GM13977 (cell line): ENCODE measurements at regions not wholly inside any gene's neighbourhood (a gene's known extent, or its start where the extent isn't known, plus 50 kb on each side); places are given as distances from the start of the nearest gene placed in this dataset.

Experiments used
- DNase-seq: peaks from one replicate; pipeline ENCODE4 v3.0.0; 2012; ENCODE audit warnings: low spot score
- CTCF ChIP-seq: IDR thresholded peaks from 2 replicates; pipeline ENCODE4 v1.5.1; 2012; ENCODE audit warnings: mild to moderate bottlenecking, control low read depth; ENCODE audit not compliant: insufficient read depth; ENCODE audit errors: extremely low read depth, missing control alignments
- in situ Hi-C: fragments of 300-500 bp; cut with MboI; formaldehyde crosslinking; loops from one replicate; pipeline ENCODE4 v1.12.0; 2022; ENCODE audit warnings: low sequenced_read_pairs, low pct_unique_long_range_greater_than_20kb, mixed read lengths, inconsistent platforms; ENCODE audit not compliant: unreplicated experiment

DNA sequence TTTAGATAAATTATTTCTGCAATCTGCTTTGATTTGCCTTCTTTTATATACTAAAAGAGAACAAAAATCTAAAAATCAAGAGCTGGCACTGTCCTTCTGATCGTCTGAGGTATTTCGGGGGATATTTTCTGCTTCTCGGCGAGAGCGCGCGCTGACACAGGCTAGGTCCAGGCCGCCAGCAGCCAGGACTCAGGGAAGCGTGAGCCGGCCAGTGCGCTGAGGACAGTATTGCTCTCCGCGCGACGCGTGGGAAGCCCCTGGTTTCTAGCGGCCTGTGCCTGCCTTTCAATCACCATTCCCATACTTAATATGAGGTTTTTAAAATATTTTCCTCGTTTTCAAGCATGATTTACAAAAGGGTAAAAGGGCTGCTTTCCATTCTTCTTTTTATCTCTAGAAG is 307.3 kb upstream of the IRX1 start:
- in situ Hi-C loops = no loop called here
- no peak for TF ChIP-seq CTCF
- DNase-seq = no peak

DNA sequence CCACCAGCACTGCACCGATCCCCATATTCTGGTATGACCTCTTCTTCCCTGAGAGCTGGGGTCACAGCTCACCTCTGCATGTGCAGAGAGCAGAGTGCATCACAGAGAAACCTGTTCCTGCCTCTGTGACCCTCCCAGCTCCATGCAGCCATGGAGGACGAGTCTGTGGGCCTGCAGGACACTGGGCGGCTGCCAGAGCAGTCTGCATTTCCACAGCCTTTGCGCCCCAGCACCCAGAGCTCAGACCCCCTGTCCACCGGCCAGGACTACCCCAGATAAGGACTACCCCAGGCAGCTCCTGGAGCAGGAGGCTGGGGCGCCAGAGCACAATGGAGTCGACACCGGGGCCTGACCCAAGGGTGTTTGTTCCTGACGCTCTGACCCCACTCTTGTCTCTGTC is 308.1 kb upstream of the IRX1 start:
- no peak for TF ChIP-seq CTCF
- in situ Hi-C loops = no loop called here
- DNase-seq = no peak

- DNase-seq = no peak
- in situ Hi-C loops = no loop called here
- TF ChIP-seq CTCF = no peak
These were observed 310.0 kb upstream of the IRX1 start for GRCh38 chr5:3285621-3286020.

GRCh38 chr5:3284506-3284905 is 311.1 kb upstream of the IRX1 start:
- no peak for TF ChIP-seq CTCF
- in situ Hi-C loops = no loop called here
- no peak for DNase-seq

DNA sequence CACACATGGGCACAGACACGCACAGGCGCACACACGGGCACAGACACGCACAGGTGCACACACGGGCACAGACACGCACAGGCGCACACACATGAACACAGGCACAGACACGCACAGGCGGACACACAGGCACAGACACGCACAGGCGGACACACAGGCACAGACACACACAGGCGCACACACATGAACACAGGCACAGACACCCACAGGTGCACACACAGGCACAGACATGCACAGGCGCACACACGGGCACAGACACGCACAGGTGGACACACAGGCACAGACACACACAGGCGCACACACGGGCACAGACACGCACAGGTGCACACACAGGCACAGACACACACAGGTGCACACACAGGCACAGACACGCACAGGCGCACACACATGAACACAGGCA is 312.8 kb upstream of the IRX1 start:
- in situ Hi-C loops = no loop called here
- TF ChIP-seq CTCF = no peak

GRCh38 chr5:3281366-3281765 is 314.3 kb upstream of the IRX1 start:
- no peak for DNase-seq
- in situ Hi-C loops = no loop called here
- TF ChIP-seq CTCF = no peak

More for the DNA sequence above, 312.8 kb upstream of the IRX1 start:
- no peak for DNase-seq

GRCh38 chr5:3278643-3279042 is 317.0 kb upstream of the IRX1 start:
- no peak for TF ChIP-seq CTCF
- in situ Hi-C loops = no loop called here
- no peak for DNase-seq
